IMR-90 (cell line): ENCODE measurements at regions not wholly inside any gene's neighbourhood (a gene's known extent, or its start where the extent isn't known, plus 50 kb on each side); places are given as distances from the start of the nearest gene placed in this dataset.

ENCODE experiments used
- ATAC-seq: fragments of 200-7000 bp; cut with Tn5 transposase; 2 replicates; pipeline ENCODE4 v1.9.1; 2020; ENCODE audit warnings: low read depth, mild to moderate bottlenecking, moderate library complexity
- BruUV-seq: library from RNA; stranded (reverse); fragments of 400-500 nt; replicated peaks from 2 replicates; lab custom pipeline; 2021; lab: Mats Ljungman, UMichigan
- CTCF ChIA-PET: fragments of 300-600 bp; formaldehyde crosslinking; extraction: SDS; loops from one replicate; lab custom pipeline; 2021; ENCODE audit warnings: antibody characterized with exemption; lab: Yijun Ruan, JAX
- POLR2A ChIA-PET: fragments of 300-600 bp; sonication (Branson Sonifier 250); formaldehyde crosslinking; loops from one replicate; lab custom pipeline; 2022; ENCODE audit warnings: antibody characterized with exemption; ENCODE audit not compliant: unreplicated experiment; lab: Charles Lee
- DNase-seq: peaks from one replicate; pipeline ENCODE4 v3.0.0; 2013
- H2AFZ ChIP-seq: replicated peaks from 2 replicates; pipeline ENCODE3; 2013; ENCODE audit warnings: low read length, mild to moderate bottlenecking; ENCODE audit not compliant: poor library complexity
- H2AK5ac ChIP-seq: 2 replicates; pipeline ENCODE4 v1.6.1; 2013; ENCODE audit warnings: low read depth, low read length, inconsistent platforms
- H2AK9ac ChIP-seq: replicated peaks from 2 replicates; pipeline ENCODE3; 2013; ENCODE audit warnings: mild to moderate bottlenecking, low read depth, low read length, moderate library complexity; ENCODE audit not compliant: poor library complexity
- H2BK120ac ChIP-seq: 2 replicates; pipeline ENCODE4 v1.6.1; 2013; ENCODE audit warnings: low read depth, low read length, inconsistent platforms
- H2BK15ac ChIP-seq: 3 replicates; pipeline ENCODE4 v1.6.1; 2013; ENCODE audit warnings: low read depth, low read length, inconsistent platforms
- H2BK20ac ChIP-seq: 2 replicates; pipeline ENCODE4 v1.6.1; 2013; ENCODE audit warnings: low read depth, mild to moderate bottlenecking, inconsistent platforms, low read length, moderate library complexity
- H2BK5ac ChIP-seq: 2 replicates; pipeline ENCODE4 v1.6.1; 2013; ENCODE audit warnings: mild to moderate bottlenecking, low read depth, low read length, inconsistent platforms; ENCODE audit not compliant: poor library complexity, severe bottlenecking
- H3K14ac ChIP-seq: replicated peaks from 2 replicates; pipeline ENCODE4 v1.6.1; 2013; ENCODE audit warnings: low read depth, low read length, inconsistent platforms
- H3K18ac ChIP-seq: 2 replicates; pipeline ENCODE4 v1.6.1; 2013; ENCODE audit warnings: low read depth, low read length, control low read depth
- H3K23ac ChIP-seq: 2 replicates; pipeline ENCODE4 v1.6.1; 2013; ENCODE audit warnings: low read depth, low read length, inconsistent platforms
- H3K27ac ChIP-seq: 2 replicates; pipeline ENCODE4 v1.5.1; 2013; ENCODE audit warnings: mild to moderate bottlenecking, control low read depth, low read length; ENCODE audit not compliant: insufficient read depth
- H3K27me3 ChIP-seq: 2 replicates; pipeline ENCODE4 v1.6.1; 2013; ENCODE audit warnings: low read length; ENCODE audit not compliant: control insufficient read depth, insufficient read depth
- H3K36me3 ChIP-seq: 2 replicates; pipeline ENCODE4 v1.6.1; 2013; ENCODE audit warnings: low read length, mixed read lengths; ENCODE audit not compliant: control insufficient read depth, insufficient read depth
- H3K4ac ChIP-seq: 2 replicates; pipeline ENCODE4 v1.6.1; 2013; ENCODE audit warnings: low read depth, low read length, inconsistent platforms
- H3K4me1 ChIP-seq: 2 replicates; pipeline ENCODE4 v1.6.1; 2013; ENCODE audit warnings: low read length, mixed read lengths; ENCODE audit not compliant: control insufficient read depth, insufficient read depth
- H3K4me2 ChIP-seq: 2 replicates; pipeline ENCODE4 v1.6.1; 2013; ENCODE audit warnings: low read depth, mild to moderate bottlenecking, control low read depth, low read length, moderate library complexity
- H3K4me3 ChIP-seq: 2 replicates; pipeline ENCODE4 v1.5.1; 2013; ENCODE audit warnings: low read depth, mild to moderate bottlenecking, control low read depth, low read length, moderate library complexity; ENCODE audit not compliant: insufficient read depth
- H3K56ac ChIP-seq: 2 replicates; pipeline ENCODE4 v1.6.1; 2013; ENCODE audit warnings: low read length, inconsistent platforms; ENCODE audit not compliant: insufficient read depth; ENCODE audit errors: extremely low read depth
- H3K79me1 ChIP-seq, 2 experiments: 2 replicates each; pipeline ENCODE4 v1.6.1; 2013; ENCODE audit warnings: low read length in 2 of 2, inconsistent platforms in 1 of 2, low read depth in 1 of 2
- H3K9ac ChIP-seq: 2 replicates; pipeline ENCODE4 v1.6.1; 2013; ENCODE audit warnings: low read depth, low read length, control low read depth
- H3K9me1 ChIP-seq: 2 replicates; pipeline ENCODE4 v1.6.1; 2013; ENCODE audit warnings: low read length, inconsistent platforms; ENCODE audit not compliant: insufficient read depth
- H3K9me3 ChIP-seq: 2 replicates; pipeline ENCODE4 v1.6.1; 2013; ENCODE audit warnings: low read length; ENCODE audit not compliant: control insufficient read depth, insufficient read depth
- H4K20me1 ChIP-seq: 2 replicates; pipeline ENCODE4 v1.6.1; 2013; ENCODE audit warnings: low read length, inconsistent platforms; ENCODE audit not compliant: insufficient read depth
- H4K5ac ChIP-seq: 2 replicates; pipeline ENCODE4 v1.6.1; 2013; ENCODE audit warnings: mild to moderate bottlenecking, low read depth, low read length, control low read depth
- H4K8ac ChIP-seq, 2 experiments: 2 replicates each; pipeline ENCODE4 v1.6.1; 2013; ENCODE audit warnings: low read depth in 2 of 2, low read length in 2 of 2, control low read depth in 1 of 2, inconsistent platforms in 1 of 2
- H4K91ac ChIP-seq: 2 replicates; pipeline ENCODE4 v1.6.1; 2013; ENCODE audit warnings: low read depth, low read length, inconsistent platforms; ENCODE audit not compliant: insufficient read depth
- BHLHE40 ChIP-seq: fragments of 150-350 bp; IDR thresholded peaks from 2 replicates; pipeline ENCODE4 v1.6.1; 2016; ENCODE audit warnings: mild to moderate bottlenecking, low read depth, low read length
- RAD21 ChIP-seq: IDR thresholded peaks from 2 replicates; pipeline ENCODE4 v1.6.1; 2012; ENCODE audit warnings: low read length, improper control_type of control experiment
- USF2 ChIP-seq: fragments of 150-350 bp; IDR thresholded peaks from 2 replicates; pipeline ENCODE4 v1.6.1; 2017; ENCODE audit warnings: mild to moderate bottlenecking, antibody characterized with exemption, low read length, low read depth
- WGBS, 2 experiments: methylation state at CpG; one replicate each; pipeline versions ENCODE4 v1.1.5 to v1.1.7; 2013; ENCODE audit warnings: missing lambda C conversion rate in 2 of 2; ENCODE audit not compliant: insufficient read length in 1 of 2; ENCODE audit errors: extremely low coverage in 2 of 2; 5-methylcytosine and 5-hydroxymethylcytosine counted together
- dilution Hi-C: fragments of 300-500 bp; cut with HindIII; formaldehyde crosslinking; loops from one replicate; pipeline ENCODE4 v1.14.3; 2018; ENCODE audit warnings: low sequenced_read_pairs; ENCODE audit not compliant: unreplicated experiment
- in situ Hi-C: fragments of 300-500 bp; cut with MboI; formaldehyde crosslinking; loops from 3 replicates; pipeline ENCODE4 v1.14.3; 2019; ENCODE audit warnings: low sequenced_read_pairs, inconsistent platforms, mixed read lengths
- intact Hi-C: fragments of 100-400 bp; cut with micrococcal nuclease; formaldehyde crosslinking; loops from 2 replicates; pipeline ENCODE4 v1.10.0; 2022

GRCh38 chr1:228944935-228945371 lies 209.7 kb downstream of the RHOU start:
- H2AK5ac ChIP-seq = no peak overlapping the region
- H3K36me3 ChIP-seq = no peaks in the 10 kb centered on the region
- WGBS, 2 experiments = no CpG with 5 or more reads among the region's 5 CpGs
- CTCF ChIA-PET = no interaction called here
- no peaks in the 10 kb centered on the region for H4K20me1 ChIP-seq
- no peak overlapping the region for H2BK15ac ChIP-seq
- no peak overlapping the region; the same call in 1 of the 2 replicates for H4K91ac ChIP-seq
- no peaks in the 10 kb centered on the region for H3K9me1 ChIP-seq
- H3K14ac ChIP-seq = no peak overlapping the region
- H2BK120ac ChIP-seq = no peak overlapping the region
- H2AK9ac ChIP-seq = no peak overlapping the region
- TF ChIP-seq RAD21 (no peak), BHLHE40 (no peak), USF2 (no peak)
- H4K5ac ChIP-seq = no peak overlapping the region
- intact Hi-C loops = no loop called here
- H3K4me3 ChIP-seq = no peak overlapping the region
- in situ Hi-C loops = no loop called here
- H3K27me3 ChIP-seq = 0 out of 2 replicates have a peak, but pooled peaks cover 4% of the 10 kb centered on the region
- 0 out of 2 replicates have a peak overlapping the region, but pooled peaks have one; percentile 2 for H3K23ac ChIP-seq
- no peak overlapping the region for H3K9ac ChIP-seq
- H3K9me3 ChIP-seq = no peaks in the 10 kb centered on the region
- BruUV-seq = no TSS peak
- H3K79me1 ChIP-seq = no peaks in the 10 kb centered on the region
- H3K27ac ChIP-seq = no peak overlapping the region
- no peak overlapping the region for H3K4me2 ChIP-seq
- H4K8ac ChIP-seq = no peak overlapping the region
- H2BK5ac ChIP-seq = no peak overlapping the region
- no peak overlapping the region for H2AFZ ChIP-seq
- dilution Hi-C loops = no loop called here
- DNase-seq (peak; percentile 39), ATAC-seq (peak; percentile 54)
- H3K4ac ChIP-seq = no peak overlapping the region
- no peak overlapping the region; the same call in 1 of the 2 replicates for H3K18ac ChIP-seq
- peaks cover 2% of the 10 kb centered on the region; the same call in 1 of the 2 replicates for H3K4me1 ChIP-seq
- no peak overlapping the region for H2BK20ac ChIP-seq
- no peak overlapping the region for H3K56ac ChIP-seq
- POLR2A ChIA-PET = no interaction called here
